ENCODE measurements at regions not wholly inside any gene's neighbourhood (a gene's known extent, or its start where the extent isn't known, plus 50 kb on each side); places are given as distances from the start of the nearest gene placed in this dataset.

GRCh38 chr13:107477772-107478379 lies 737.5 kb downstream of the LIG4 start:
- no CpG with 5 or more reads among the region's 3 CpGs for WGBS (ENCODE audit: insufficient coverage)
- Histone ChIP-seq H3K9me3 (ENCODE audit: control insufficient read depth, insufficient read depth, low read length) (no peaks in the 10 kb centered on the region), H3K27ac (ENCODE audit: low read depth, low read length) (no peak overlapping the region), H3K4me3 (ENCODE audit: low read depth, low read length) (no peak overlapping the region), H3K4me1 (ENCODE audit: control insufficient read depth, insufficient read depth, low read length) (no peaks in the 10 kb centered on the region), H3K36me3 (ENCODE audit: control insufficient read depth, insufficient read depth, low read length) (no peaks in the 10 kb centered on the region), H3K27me3 (ENCODE audit: control insufficient read depth, insufficient read depth, low read length) (no peaks in the 10 kb centered on the region)
- DNase-seq (ENCODE audit: low read depth in 4 of 6, low spot score in 6 of 6), result peak in 1 of 6 donors; percentile 27

GRCh38 chr13:107475753-107476453 lies 739.4 kb downstream of the LIG4 start:
- H3K9me3 ChIP-seq (ENCODE audit: control insufficient read depth, insufficient read depth, low read length), result no peaks in the 10 kb centered on the region
- no peaks in the 10 kb centered on the region for H3K4me1 ChIP-seq (ENCODE audit: control insufficient read depth, insufficient read depth, low read length)
- DNase-seq (ENCODE audit: low read depth in 4 of 6, low spot score in 6 of 6), result no peak
- H3K27ac ChIP-seq (ENCODE audit: low read depth, low read length), result no peak overlapping the region
- no peaks in the 10 kb centered on the region for H3K27me3 ChIP-seq (ENCODE audit: control insufficient read depth, insufficient read depth, low read length)
- no peaks in the 10 kb centered on the region for H3K36me3 ChIP-seq (ENCODE audit: control insufficient read depth, insufficient read depth, low read length)
- no peak overlapping the region for H3K4me3 ChIP-seq (ENCODE audit: low read depth, low read length)
- WGBS (ENCODE audit: insufficient coverage), result no CpG with 5 or more reads among the region's 3 CpGs

GRCh38 chr13:107473253-107473652 lies 742.1 kb downstream of the LIG4 start:
- Histone ChIP-seq H3K4me1 (ENCODE audit: control insufficient read depth, insufficient read depth, low read length) (no peaks in the 10 kb centered on the region), H3K27me3 (ENCODE audit: control insufficient read depth, insufficient read depth, low read length) (no peaks in the 10 kb centered on the region), H3K36me3 (ENCODE audit: control insufficient read depth, insufficient read depth, low read length) (no peaks in the 10 kb centered on the region), H3K9me3 (ENCODE audit: control insufficient read depth, insufficient read depth, low read length) (no peaks in the 10 kb centered on the region), H3K27ac (ENCODE audit: low read depth, low read length) (no peak overlapping the region), H3K4me3 (ENCODE audit: low read depth, low read length) (no peak overlapping the region)
- WGBS (ENCODE audit: insufficient coverage), result no CpG with 5 or more reads among the region's 4 CpGs
- DNase-seq (ENCODE audit: low read depth in 4 of 6, low spot score in 6 of 6), result no peak

- Histone ChIP-seq H3K4me3 (ENCODE audit: low read depth, low read length) (no peak overlapping the region), H3K4me1 (ENCODE audit: control insufficient read depth, insufficient read depth, low read length) (no peaks in the 10 kb centered on the region), H3K9me3 (ENCODE audit: control insufficient read depth, insufficient read depth, low read length) (no peaks in the 10 kb centered on the region), H3K27ac (ENCODE audit: low read depth, low read length) (no peak overlapping the region), H3K36me3 (ENCODE audit: control insufficient read depth, insufficient read depth, low read length) (no peaks in the 10 kb centered on the region), H3K27me3 (ENCODE audit: control insufficient read depth, insufficient read depth, low read length) (no peaks in the 10 kb centered on the region)
- WGBS (ENCODE audit: insufficient coverage), result no CpG with 5 or more reads among the region's 3 CpGs
- no peak for DNase-seq (ENCODE audit: low read depth in 4 of 6, low spot score in 6 of 6)
Observed at GRCh38 chr13:107466326-107467099, 748.8 kb downstream of the LIG4 start.

GRCh38 chr13:107462501-107462900 lies 752.8 kb downstream of the LIG4 start:
- WGBS (ENCODE audit: insufficient coverage), result 88% methylated on average over 1 of the region's 2 CpGs
- no peaks in the 10 kb centered on the region for H3K9me3 ChIP-seq (ENCODE audit: control insufficient read depth, insufficient read depth, low read length)
- no peak overlapping the region for H3K27ac ChIP-seq (ENCODE audit: low read depth, low read length)
- DNase-seq (ENCODE audit: low read depth in 4 of 6, low spot score in 6 of 6), result no peak
- no peaks in the 10 kb centered on the region for H3K36me3 ChIP-seq (ENCODE audit: control insufficient read depth, insufficient read depth, low read length)
- no peak overlapping the region for H3K4me3 ChIP-seq (ENCODE audit: low read depth, low read length)
- no peaks in the 10 kb centered on the region for H3K4me1 ChIP-seq (ENCODE audit: control insufficient read depth, insufficient read depth, low read length)
- no peaks in the 10 kb centered on the region for H3K27me3 ChIP-seq (ENCODE audit: control insufficient read depth, insufficient read depth, low read length)

- DNase-seq (ENCODE audit: low read depth in 4 of 6, low spot score in 6 of 6), result peak in 1 of 6 donors; percentile 14
- H3K9me3 ChIP-seq (ENCODE audit: control insufficient read depth, insufficient read depth, low read length), result no peaks in the 10 kb centered on the region
- no peaks in the 10 kb centered on the region for H3K4me1 ChIP-seq (ENCODE audit: control insufficient read depth, insufficient read depth, low read length)
- no peak overlapping the region for H3K4me3 ChIP-seq (ENCODE audit: low read depth, low read length)
- H3K27me3 ChIP-seq (ENCODE audit: control insufficient read depth, insufficient read depth, low read length), result no peaks in the 10 kb centered on the region
- no peaks in the 10 kb centered on the region for H3K36me3 ChIP-seq (ENCODE audit: control insufficient read depth, insufficient read depth, low read length)
- H3K27ac ChIP-seq (ENCODE audit: low read depth, low read length), result no peak overlapping the region
- WGBS (ENCODE audit: insufficient coverage), result no CpG with 5 or more reads among the region's 1 CpG
Observed at GRCh38 chr13:107461751-107462150, 753.6 kb downstream of the LIG4 start.

GRCh38 chr13:107459430-107459829 lies 755.9 kb downstream of the LIG4 start:
- Histone ChIP-seq H3K4me3 (ENCODE audit: low read depth, low read length) (no peak overlapping the region), H3K27me3 (ENCODE audit: control insufficient read depth, insufficient read depth, low read length) (no peaks in the 10 kb centered on the region), H3K27ac (ENCODE audit: low read depth, low read length) (no peak overlapping the region), H3K4me1 (ENCODE audit: control insufficient read depth, insufficient read depth, low read length) (no peaks in the 10 kb centered on the region), H3K9me3 (ENCODE audit: control insufficient read depth, insufficient read depth, low read length) (no peaks in the 10 kb centered on the region), H3K36me3 (ENCODE audit: control insufficient read depth, insufficient read depth, low read length) (no peaks in the 10 kb centered on the region)
- WGBS (ENCODE audit: insufficient coverage), result no CpG with 5 or more reads among the region's 3 CpGs
- DNase-seq (ENCODE audit: low read depth in 4 of 6, low spot score in 6 of 6), result peak in 1 of 6 donors; percentile 8

GRCh38 chr13:107458269-107458668 lies 757.1 kb downstream of the LIG4 start:
- Histone ChIP-seq H3K4me1 (ENCODE audit: control insufficient read depth, insufficient read depth, low read length) (no peaks in the 10 kb centered on the region), H3K4me3 (ENCODE audit: low read depth, low read length) (no peak overlapping the region), H3K27me3 (ENCODE audit: control insufficient read depth, insufficient read depth, low read length) (no peaks in the 10 kb centered on the region), H3K27ac (ENCODE audit: low read depth, low read length) (no peak overlapping the region), H3K36me3 (ENCODE audit: control insufficient read depth, insufficient read depth, low read length) (no peaks in the 10 kb centered on the region), H3K9me3 (ENCODE audit: control insufficient read depth, insufficient read depth, low read length) (peaks cover 3% of the 10 kb centered on the region)
- DNase-seq (ENCODE audit: low read depth in 4 of 6, low spot score in 6 of 6), result no peak
- 92% methylated on average over 10 of the region's 10 CpGs for WGBS (ENCODE audit: insufficient coverage)

- Histone ChIP-seq H3K4me1 (ENCODE audit: control insufficient read depth, insufficient read depth, low read length) (no peaks in the 10 kb centered on the region), H3K36me3 (ENCODE audit: control insufficient read depth, insufficient read depth, low read length) (no peaks in the 10 kb centered on the region), H3K27ac (ENCODE audit: low read depth, low read length) (no peak overlapping the region), H3K9me3 (ENCODE audit: control insufficient read depth, insufficient read depth, low read length) (peaks cover 3% of the 10 kb centered on the region), H3K27me3 (ENCODE audit: control insufficient read depth, insufficient read depth, low read length) (no peaks in the 10 kb centered on the region), H3K4me3 (ENCODE audit: low read depth, low read length) (no peak overlapping the region)
- DNase-seq (ENCODE audit: low read depth in 4 of 6, low spot score in 6 of 6), result no peak
- no CpG with 5 or more reads among the region's 2 CpGs for WGBS (ENCODE audit: insufficient coverage)
Observed at GRCh38 chr13:107457686-107458085, 757.6 kb downstream of the LIG4 start.
